ENCODE measurements at regions not wholly inside any gene's neighbourhood (a gene's known extent, or its start where the extent isn't known, plus 50 kb on each side); places are given as distances from the start of the nearest gene placed in this dataset.

DNA sequence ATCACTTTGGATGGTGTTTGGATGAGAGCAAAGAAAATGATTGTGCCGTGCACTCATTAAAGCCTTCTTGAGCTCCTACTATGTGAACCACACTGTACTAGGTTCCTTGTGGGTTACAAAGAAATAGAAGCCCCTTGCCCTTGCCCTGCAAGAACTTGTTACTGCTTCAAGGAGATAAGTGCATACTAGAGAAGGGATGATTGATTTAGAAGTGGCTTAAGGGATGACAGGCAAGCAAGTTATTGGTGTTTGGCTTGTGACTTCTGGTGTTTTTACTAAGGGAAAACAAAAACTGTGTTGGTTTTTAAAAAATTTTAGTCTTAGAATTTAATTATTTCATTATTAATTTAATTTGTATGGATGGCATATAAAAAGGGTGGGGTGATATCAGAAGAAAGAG lies 67.4 kb downstream of the IL21 start:
- no peaks in the 10 kb centered on the region for H3K4me1 ChIP-seq (ENCODE audit: control insufficient read depth, extremely low read depth, insufficient read depth, low read length)
- no TSS peak for BruUV-seq (replicated peaks)
- no peaks in the 10 kb centered on the region for H3K36me3 ChIP-seq (ENCODE audit: control insufficient read depth in 2 of 2, extremely low read depth in 1 of 2, insufficient read depth in 2 of 2, low read length in 2 of 2)
- H3K9me1 ChIP-seq (replicated peaks; ENCODE audit: control insufficient read depth, extremely low read depth, insufficient read depth, low read length) = peaks cover 2% of the 10 kb centered on the region
- H3K9ac ChIP-seq (replicated peaks; ENCODE audit: extremely low read depth, insufficient read depth, low read length) = no peak overlapping the region
- dilution Hi-C loops (cut with MboI; ENCODE audit: extremely low pct_ligation_motif_present, low sequenced_read_pairs) (no loop called here), intact Hi-C loops (cut with micrococcal nuclease) (no loop called here)
- DNase-seq (ENCODE audit: low read depth, low spot score) (no peak), FAIRE-seq (no peak)
- H3K79me2 ChIP-seq (ENCODE audit: control insufficient read depth, insufficient read depth, low read length) = no peaks in the 10 kb centered on the region
- no peaks in the 10 kb centered on the region for H4K20me1 ChIP-seq (replicated peaks; ENCODE audit: control insufficient read depth, extremely low read depth, insufficient read depth, low read length)
- ChIA-PET POLR2A (no interaction called here), CTCF (no interaction called here)
- H3K4me2 ChIP-seq (ENCODE audit: insufficient read depth, low read length) = no peak overlapping the region
- H3K27me3 ChIP-seq (ENCODE audit: control insufficient read depth in 2 of 2, insufficient read depth in 2 of 2, low read length in 2 of 2) = peaks cover 4 to 16% of the 10 kb centered on the region in 2 experiments
- no peak overlapping the region for H3K27ac ChIP-seq (ENCODE audit: insufficient read depth, low read depth, low read length)
- H3K4me3 ChIP-seq (replicated peaks in 1 of 3; ENCODE audit: insufficient read depth in 1 of 3, low read depth in 1 of 3, low read length in 3 of 3) = no peak overlapping the region
- TF ChIP-seq POLR2AphosphoS5 (IDR thresholded peaks at IDR 0.05; ENCODE audit: insufficient read depth, low read depth, low read length) = no peak
- no peak for TF ChIP-seq CTCF (IDR thresholded peaks at IDR 0.05; ENCODE audit: extremely low read depth in 1 of 2, insufficient read depth in 1 of 2, low read depth in 1 of 2, low read length in 2 of 2)
- no peak for TF ChIP-seq POLR2A (IDR thresholded peaks at IDR 0.05; ENCODE audit: low read depth, low read length)
- TF ChIP-seq FOS (IDR thresholded peaks at IDR 0.05; ENCODE audit: borderline replicate concordance, insufficient read depth, low read length) = no peak
- TF ChIP-seq MYC (IDR thresholded peaks at IDR 0.05; ENCODE audit: low read depth, low read length) = no peak
- no peak for TF ChIP-seq GATA2 (IDR thresholded peaks at IDR 0.05; ENCODE audit: insufficient read depth, insufficient read length, low read depth, low read length)
- no peak for TF ChIP-seq EZH2 (IDR thresholded peaks at IDR 0.05; ENCODE audit: borderline replicate concordance, low read depth, low read length, severe bottlenecking)
- TF ChIP-seq JUN (IDR thresholded peaks at IDR 0.05; ENCODE audit: borderline replicate concordance, insufficient read depth, insufficient read length, low read depth) = no peak
- no peak overlapping the region for H2AFZ ChIP-seq (ENCODE audit: low read depth, low read length)
- no peaks in the 10 kb centered on the region for H3K9me3 ChIP-seq (replicated peaks; ENCODE audit: control insufficient read depth, insufficient read depth, low read length)
